ENCODE measurements at regions not wholly inside any gene's neighbourhood (a gene's known extent, or its start where the extent isn't known, plus 50 kb on each side); places are given as distances from the start of the nearest gene placed in this dataset.

DNA sequence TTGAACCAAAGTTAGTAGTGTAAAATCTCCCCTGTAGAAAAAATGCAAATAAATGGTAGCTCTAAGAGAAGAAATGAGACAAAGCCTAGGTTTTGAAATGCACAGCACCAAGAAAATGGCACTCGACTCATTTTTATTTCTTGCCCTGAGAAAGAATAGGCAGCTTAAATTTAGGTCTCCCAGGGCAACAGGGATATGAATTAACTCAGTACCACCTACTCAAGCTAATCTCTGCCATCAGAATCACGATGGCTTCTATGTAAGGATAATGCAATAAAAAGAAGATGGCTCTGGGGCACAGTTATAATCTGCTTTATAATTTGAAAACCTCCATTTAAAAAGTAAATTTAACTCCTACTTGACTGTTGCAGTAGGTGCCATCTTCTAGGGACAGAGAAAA is 1784.3 kb downstream of the LRRC4C start:
- Histone ChIP-seq H3K27ac (ENCODE audit: low read depth in 2 of 2, low read length in 1 of 2) (no peak overlapping the region), H3K36me3 (replicated peaks in 1 of 2; ENCODE audit: control insufficient read depth in 1 of 2, insufficient read depth in 2 of 2, low read length in 1 of 2) (no peaks in the 10 kb centered on the region), H3K9me3 (no peaks in the 10 kb centered on the region), H3K9me2 (no peaks in the 10 kb centered on the region), H3K4me1 (ENCODE audit: control insufficient read depth in 1 of 2, insufficient read depth in 2 of 2, low read depth in 1 of 2, low read length in 1 of 2) (no peaks in the 10 kb centered on the region), H3K4me3 (ENCODE audit: low read depth in 2 of 2, low read length in 1 of 2) (no peak overlapping the region), H3K27me3 (ENCODE audit: insufficient read depth) (no peaks in the 10 kb centered on the region), H3K9ac (no peak overlapping the region), H3K4me2 (no peak overlapping the region), H3F3A (replicated peaks; ENCODE audit: insufficient read depth) (no peaks in the 10 kb centered on the region), H4K20me1 (ENCODE audit: insufficient read depth) (no peaks in the 10 kb centered on the region), H2AFZ (ENCODE audit: low read depth) (no peak overlapping the region), H3K79me2 (ENCODE audit: insufficient read depth) (no peaks in the 10 kb centered on the region)
- no peak for TF ChIP-seq RAD21 (IDR thresholded peaks at IDR 0.05; ENCODE audit: low read length)
- TF ChIP-seq TEAD4 (IDR thresholded peaks at IDR 0.05; ENCODE audit: borderline replicate concordance, insufficient read depth), result no peak
- TF ChIP-seq, protein P1, sequence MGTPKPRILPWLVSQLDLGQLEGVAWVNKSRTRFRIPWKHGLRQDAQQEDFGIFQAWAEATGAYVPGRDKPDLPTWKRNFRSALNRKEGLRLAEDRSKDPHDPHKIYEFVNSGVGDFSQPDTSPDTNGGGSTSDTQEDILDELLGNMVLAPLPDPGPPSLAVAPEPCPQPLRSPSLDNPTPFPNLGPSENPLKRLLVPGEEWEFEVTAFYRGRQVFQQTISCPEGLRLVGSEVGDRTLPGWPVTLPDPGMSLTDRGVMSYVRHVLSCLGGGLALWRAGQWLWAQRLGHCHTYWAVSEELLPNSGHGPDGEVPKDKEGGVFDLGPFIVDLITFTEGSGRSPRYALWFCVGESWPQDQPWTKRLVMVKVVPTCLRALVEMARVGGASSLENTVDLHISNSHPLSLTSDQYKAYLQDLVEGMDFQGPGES (IDR thresholded peaks at IDR 0.05; ENCODE audit: low read depth, low read length), result no peak
- TF ChIP-seq NFIC (IDR thresholded peaks at IDR 0.05; ENCODE audit: borderline replicate concordance), result no peak
- no peak for TF ChIP-seq RFX5 (IDR thresholded peaks at IDR 0.05; ENCODE audit: low read length)
- TF ChIP-seq SMC3 (IDR thresholded peaks at IDR 0.05; ENCODE audit: low read depth, low read length), result no peak
- TF ChIP-seq MEF2A (IDR thresholded peaks at IDR 0.05; ENCODE audit: borderline replicate concordance, low read depth), result no peak
- TF ChIP-seq, protein P2, sequence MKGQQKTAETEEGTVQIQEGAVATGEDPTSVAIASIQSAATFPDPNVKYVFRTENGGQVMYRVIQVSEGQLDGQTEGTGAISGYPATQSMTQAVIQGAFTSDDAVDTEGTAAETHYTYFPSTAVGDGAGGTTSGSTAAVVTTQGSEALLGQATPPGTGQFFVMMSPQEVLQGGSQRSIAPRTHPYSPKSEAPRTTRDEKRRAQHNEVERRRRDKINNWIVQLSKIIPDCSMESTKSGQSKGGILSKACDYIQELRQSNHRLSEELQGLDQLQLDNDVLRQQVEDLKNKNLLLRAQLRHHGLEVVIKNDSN (IDR thresholded peaks at IDR 0.05; ENCODE audit: borderline replicate concordance, low read depth), result no peak
- TF ChIP-seq MXI1 (IDR thresholded peaks at IDR 0.05; ENCODE audit: low read depth, low read length), result no peak
- TF ChIP-seq, protein P3, sequence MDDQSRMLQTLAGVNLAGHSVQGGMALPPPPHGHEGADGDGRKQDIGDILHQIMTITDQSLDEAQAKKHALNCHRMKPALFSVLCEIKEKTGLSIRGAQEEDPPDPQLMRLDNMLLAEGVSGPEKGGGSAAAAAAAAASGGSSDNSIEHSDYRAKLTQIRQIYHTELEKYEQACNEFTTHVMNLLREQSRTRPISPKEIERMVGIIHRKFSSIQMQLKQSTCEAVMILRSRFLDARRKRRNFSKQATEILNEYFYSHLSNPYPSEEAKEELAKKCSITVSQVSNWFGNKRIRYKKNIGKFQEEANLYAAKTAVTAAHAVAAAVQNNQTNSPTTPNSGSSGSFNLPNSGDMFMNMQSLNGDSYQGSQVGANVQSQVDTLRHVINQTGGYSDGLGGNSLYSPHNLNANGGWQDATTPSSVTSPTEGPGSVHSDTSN (IDR thresholded peaks at IDR 0.05), result no peak
- TF ChIP-seq EZH2phosphoT487 (IDR thresholded peaks at IDR 0.05; ENCODE audit: borderline replicate concordance, low read depth), result no peak
- TF ChIP-seq SIN3A (IDR thresholded peaks at IDR 0.05; ENCODE audit: borderline replicate concordance, low read depth, low read length), result no peak
- no peak for TF ChIP-seq REST (IDR thresholded peaks at IDR 0.05; ENCODE audit: low read depth, low read length)
- TF ChIP-seq RCOR1 (IDR thresholded peaks at IDR 0.05; ENCODE audit: low read length), result no peak
- TF ChIP-seq TAF1 (IDR thresholded peaks at IDR 0.05; ENCODE audit: borderline replicate concordance, low read depth, low read length), result no peak
- TF ChIP-seq CHD2 (IDR thresholded peaks at IDR 0.05; ENCODE audit: low read length, partially characterized antibody), result no peak
- no peak for TF ChIP-seq POLR2AphosphoS5 (IDR thresholded peaks at IDR 0.05; ENCODE audit: low read depth, low read length)
- TF ChIP-seq, protein P4, sequence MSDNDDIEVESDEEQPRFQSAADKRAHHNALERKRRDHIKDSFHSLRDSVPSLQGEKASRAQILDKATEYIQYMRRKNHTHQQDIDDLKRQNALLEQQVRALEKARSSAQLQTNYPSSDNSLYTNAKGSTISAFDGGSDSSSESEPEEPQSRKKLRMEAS (IDR thresholded peaks at IDR 0.05; ENCODE audit: low read depth), result no peak
- TF ChIP-seq EP300 (IDR thresholded peaks at IDR 0.05; ENCODE audit: borderline replicate concordance in 1 of 2, low read depth in 1 of 2, low read length in 1 of 2), result no peak
- TF ChIP-seq YY1 (IDR thresholded peaks at IDR 0.05; ENCODE audit: low read depth), result no peak
- POLR2A ChIA-PET, result no interaction called here
- DNase-seq, result no peak
- CTCF ChIA-PET, result no interaction called here
- 0% methylated on average over 2 of the region's 2 CpGs for WGBS (ENCODE audit: low lambda C conversion rate)

All from SK-N-SH (cell line).